Right cardiac atrium (tissue), 5 donors: ENCODE measurements at regions not wholly inside any gene's neighbourhood (a gene's known extent, or its start where the extent isn't known, plus 50 kb on each side); places are given as distances from the start of the nearest gene placed in this dataset.

Experiments used
- ATAC-seq, 2 donors: fragments of 200-7000 bp; cut with Tn5 transposase; one replicate each; pipeline versions ENCODE4 v1.8.0 to v1.9.1; 2020; ENCODE audit warnings: moderate library complexity in 2 of 2, mild to moderate bottlenecking in 1 of 2
- DNase-seq, 3 donors: peaks; one replicate each; pipeline ENCODE4 v3.0.0-alpha.2; 2020
- H3K27ac ChIP-seq: one replicate; pipeline ENCODE4 v1.5.1; 2013; ENCODE audit warnings: mild to moderate bottlenecking, low read length, control low read depth, moderate library complexity
- H3K27me3 ChIP-seq: one replicate; pipeline ENCODE4 v1.6.1; 2013; ENCODE audit not compliant: control insufficient read depth, insufficient read depth
- H3K4me1 ChIP-seq: one replicate; pipeline ENCODE4 v1.6.1; 2013; ENCODE audit warnings: low read length; ENCODE audit not compliant: control insufficient read depth, insufficient read depth
- H3K4me3 ChIP-seq: one replicate; pipeline ENCODE4 v1.5.1; 2013; ENCODE audit warnings: low read length, control low read depth
- H3K9me3 ChIP-seq: one replicate; pipeline ENCODE4 v1.6.1; 2013; ENCODE audit warnings: low read length; ENCODE audit not compliant: control insufficient read depth
- WGBS: extraction: QIAGEN DNeasy Blood & Tissue Kit; methylation state at CpG from one replicate; pipeline ENCODE4 v1.1.7; 2013; 5-methylcytosine and 5-hydroxymethylcytosine counted together
- intact Hi-C, 4 donors: fragments of 100-400 bp; cut with DNase I; formaldehyde crosslinking; loops; one replicate each; pipeline versions ENCODE4 v1.11.0 to v1.14.0; 2022 to 2023
- donor health status: healthy with polysubstance abuse.
- donor health status: DM: no; HTN: yes; CAD: no.
- donor health status: DM: no; HTN: no; CAD: no.
- donor health status: DM: no; HTN: yes; CAD: no; lungs with severe emphysema.
- donor health status: DM: yes; HTN: yes; CAD: no.

DNA sequence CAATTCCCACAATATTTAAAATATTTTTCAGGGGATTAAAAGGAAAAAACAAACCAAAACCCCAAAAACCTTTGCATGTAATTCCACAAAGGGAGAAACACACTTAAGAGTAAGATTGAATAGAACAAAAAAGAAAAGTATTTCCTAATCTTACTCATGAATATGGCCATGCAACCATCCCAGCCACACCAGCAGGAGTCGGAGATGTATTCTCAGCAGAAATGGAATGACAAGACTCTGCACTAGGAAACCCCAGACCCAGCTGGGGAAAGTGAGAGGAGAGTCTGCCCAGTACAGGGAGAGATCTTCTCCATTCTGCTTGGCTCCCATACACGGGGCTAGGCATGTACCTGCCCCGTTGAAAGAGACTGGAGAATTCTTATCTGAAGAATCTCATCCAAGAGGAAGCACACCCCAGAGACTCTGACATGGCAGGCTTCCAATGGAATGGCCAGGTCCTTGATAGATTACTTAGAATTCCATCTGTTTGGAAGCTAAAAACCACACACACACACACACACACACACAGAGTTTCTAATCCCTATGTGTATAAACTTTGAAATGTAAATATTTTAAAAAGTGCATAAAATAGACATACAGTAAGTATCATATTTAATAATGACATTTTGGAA lies 118.8 kb downstream of the GADD45G start:
- intact Hi-C loops: no loop called here
- whole genome bisulfite sequencing: 44% methylated on average over 3 of the region's 3 CpGs
- no peaks in the 10 kb centered on the region for H3K27me3 ChIP-seq
- H3K9me3 ChIP-seq: no peaks in the 10 kb centered on the region
- no peak for ATAC-seq
- no peak overlapping the region for H3K4me3 ChIP-seq
- DNase-seq: no peak
- no peaks in the 10 kb centered on the region for H3K4me1 ChIP-seq
- H3K27ac ChIP-seq: no peak overlapping the region

DNA sequence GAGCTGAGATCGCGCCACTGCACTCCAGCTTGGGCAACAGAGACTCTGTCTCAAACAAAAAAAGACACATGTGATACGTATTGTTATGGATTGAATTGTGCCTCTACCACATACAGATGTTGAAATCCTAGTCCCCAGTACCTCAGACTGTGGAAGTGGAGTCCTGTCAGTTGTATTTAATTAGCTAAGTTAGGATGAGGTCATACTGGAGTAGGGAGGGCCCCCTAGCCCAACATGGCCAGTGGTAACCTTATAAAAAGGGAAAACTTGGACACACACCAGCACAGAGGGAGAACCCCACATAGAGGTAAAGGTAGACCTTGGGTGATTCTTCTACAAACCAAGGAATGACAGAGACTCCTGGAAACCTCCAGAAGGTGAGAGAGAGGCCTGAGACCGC lies 119.8 kb downstream of the GADD45G start:
- H3K9me3 ChIP-seq: no peaks in the 10 kb centered on the region
- H3K27ac ChIP-seq: no peak overlapping the region
- no peak for DNase-seq
- intact Hi-C loops: no loop called here
- no peaks in the 10 kb centered on the region for H3K4me1 ChIP-seq
- no peak overlapping the region for H3K4me3 ChIP-seq
- 94% methylated on average over 4 of the region's 4 CpGs for WGBS
- ATAC-seq: no peak
- H3K27me3 ChIP-seq: no peaks in the 10 kb centered on the region

DNA sequence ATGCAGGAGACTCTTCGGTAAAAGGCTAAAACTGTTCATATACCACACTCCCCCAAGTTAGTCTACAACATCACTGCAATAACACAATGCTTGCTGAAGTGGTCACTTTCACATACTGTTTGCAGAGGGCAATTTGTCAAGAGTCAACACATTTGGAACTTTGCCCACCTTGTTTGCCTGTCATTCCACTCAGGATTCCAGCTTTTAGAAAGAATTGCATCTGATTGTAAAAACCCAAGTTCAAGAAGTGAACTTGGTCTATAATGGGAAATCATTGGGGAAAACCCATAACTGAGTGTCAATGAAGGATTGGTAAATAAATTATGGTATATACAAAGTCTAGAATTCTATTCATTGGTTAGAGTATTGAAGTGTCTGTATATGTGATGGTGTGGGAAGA lies 120.5 kb downstream of the GADD45G start:
- Histone ChIP-seq H3K27me3 (no peaks in the 10 kb centered on the region), H3K4me1 (no peaks in the 10 kb centered on the region), H3K27ac (no peak overlapping the region), H3K4me3 (no peak overlapping the region), H3K9me3 (no peaks in the 10 kb centered on the region)
- ATAC-seq: no peak
- intact Hi-C loops: no loop called here
- no peak for DNase-seq
- 98% methylated on average over 1 of the region's 1 CpG for WGBS

DNA sequence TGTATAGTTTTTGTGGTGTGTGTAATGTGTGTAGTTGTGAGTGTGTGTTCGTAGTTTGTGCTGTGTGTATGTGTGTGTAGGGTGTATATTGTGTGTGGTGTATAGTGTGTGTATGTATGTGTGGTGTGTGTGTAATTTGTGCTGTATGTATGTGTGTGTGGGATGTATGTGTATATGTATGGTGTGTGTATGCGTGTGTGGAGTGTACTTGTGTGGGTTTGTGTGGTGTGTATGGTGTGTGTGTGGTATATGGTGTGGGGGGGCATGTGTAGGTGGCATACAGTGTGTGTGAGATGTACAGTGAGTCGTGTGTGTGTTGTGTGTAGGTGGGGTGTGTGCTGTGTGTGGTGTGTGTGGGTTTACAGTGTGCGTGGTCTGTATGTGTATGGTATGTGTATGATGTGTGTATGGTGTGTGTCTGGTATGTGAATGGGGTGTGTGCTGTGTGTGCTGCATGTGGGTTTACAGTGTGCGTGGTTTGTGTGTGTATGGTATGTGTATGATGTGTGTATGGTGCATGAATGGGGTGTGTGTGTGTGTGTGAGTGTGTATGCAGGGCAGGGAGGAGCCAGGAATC lies 125.2 kb downstream of the GADD45G start:
- no peaks in the 10 kb centered on the region for H3K27me3 ChIP-seq
- ATAC-seq: peak in 1 of 2 donors; percentile 16
- no peak overlapping the region for H3K27ac ChIP-seq
- WGBS: 87% methylated on average over 5 of the region's 5 CpGs
- intact Hi-C loops: no loop called here
- no peaks in the 10 kb centered on the region for H3K9me3 ChIP-seq
- H3K4me1 ChIP-seq: peaks cover 11% of the 10 kb centered on the region
- no peak overlapping the region for H3K4me3 ChIP-seq
- DNase-seq: no peak

DNA sequence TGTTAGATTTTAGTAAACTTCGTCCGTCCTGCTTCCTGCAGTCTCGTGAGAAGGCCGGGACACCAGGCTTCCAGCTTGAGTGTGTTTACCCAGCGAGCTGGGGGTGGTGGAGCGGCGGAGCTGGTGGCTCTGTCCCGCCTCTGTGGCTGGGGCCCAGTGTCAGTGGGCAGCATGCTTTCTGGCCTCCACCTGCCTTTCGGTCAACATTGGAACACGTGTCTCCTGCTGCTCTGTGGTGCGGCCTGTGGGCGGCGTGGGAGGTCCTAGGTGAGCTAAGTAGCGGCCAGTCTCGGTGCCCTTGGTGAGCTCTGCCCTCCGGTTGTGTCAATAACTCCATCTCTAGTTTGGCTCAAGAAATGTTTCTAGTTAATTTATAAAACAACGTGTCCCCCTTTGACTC lies 125.9 kb downstream of the GADD45G start:
- Histone ChIP-seq H3K27ac (no peak overlapping the region), H3K4me3 (no peak overlapping the region), H3K9me3 (no peaks in the 10 kb centered on the region), H3K4me1 (peaks cover 11% of the 10 kb centered on the region), H3K27me3 (no peaks in the 10 kb centered on the region)
- DNase-seq (no peak), ATAC-seq (no peak)
- WGBS: 94% methylated on average over 17 of the region's 17 CpGs
- intact Hi-C loops: no loop called here

DNA sequence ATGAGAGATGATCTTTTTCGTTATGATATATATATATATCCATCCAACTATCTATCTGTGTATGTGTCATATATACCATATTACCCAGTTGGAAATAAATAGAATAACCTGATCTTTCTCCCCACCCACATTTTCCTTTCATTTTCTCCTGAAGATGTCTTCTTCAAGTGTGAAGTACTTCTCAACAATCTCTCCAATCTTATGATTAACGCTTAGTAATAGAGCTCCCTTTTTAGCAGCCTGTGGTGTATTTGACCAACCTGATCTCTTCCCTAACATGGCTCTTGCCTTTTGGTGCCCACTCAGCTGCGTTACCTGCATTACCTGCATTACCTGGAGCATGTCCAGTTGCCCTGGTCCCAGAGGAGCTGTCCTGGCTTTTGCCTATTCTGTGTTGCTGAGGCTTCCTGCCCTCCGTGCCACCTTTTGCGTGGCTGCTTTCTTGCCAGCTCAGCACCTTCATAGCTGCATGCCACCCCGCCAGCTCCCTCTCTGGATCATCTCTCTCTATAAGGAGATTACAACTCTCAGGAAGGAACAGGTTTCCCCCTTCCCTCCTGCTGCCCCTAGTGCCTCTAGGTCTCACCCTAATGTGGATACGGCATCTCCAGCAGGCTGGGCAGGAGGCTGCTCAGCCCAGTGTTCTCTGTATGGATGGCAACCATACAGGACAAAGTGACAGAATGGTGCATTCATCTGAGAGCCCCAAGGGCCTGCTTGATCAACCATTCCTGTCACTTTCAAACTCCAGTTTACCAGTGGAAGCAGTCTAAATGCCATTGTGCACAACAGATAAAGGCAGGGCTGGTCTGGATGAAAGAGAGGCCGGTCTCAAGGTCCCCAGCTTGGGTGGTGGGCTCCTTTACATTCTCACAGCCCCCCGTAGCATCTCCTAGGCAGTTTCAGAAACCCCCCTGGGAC lies 126.7 kb downstream of the GADD45G start:
- H3K4me1 ChIP-seq: peaks cover 11% of the 10 kb centered on the region
- intact Hi-C loops: no loop called here
- DNase-seq (no peak), ATAC-seq (no peak)
- WGBS: 77% methylated on average over 9 of the region's 9 CpGs
- H3K27ac ChIP-seq: peak overlapping the region; percentile 46
- no peaks in the 10 kb centered on the region for H3K27me3 ChIP-seq
- H3K9me3 ChIP-seq: no peaks in the 10 kb centered on the region
- H3K4me3 ChIP-seq: no peak overlapping the region

DNA sequence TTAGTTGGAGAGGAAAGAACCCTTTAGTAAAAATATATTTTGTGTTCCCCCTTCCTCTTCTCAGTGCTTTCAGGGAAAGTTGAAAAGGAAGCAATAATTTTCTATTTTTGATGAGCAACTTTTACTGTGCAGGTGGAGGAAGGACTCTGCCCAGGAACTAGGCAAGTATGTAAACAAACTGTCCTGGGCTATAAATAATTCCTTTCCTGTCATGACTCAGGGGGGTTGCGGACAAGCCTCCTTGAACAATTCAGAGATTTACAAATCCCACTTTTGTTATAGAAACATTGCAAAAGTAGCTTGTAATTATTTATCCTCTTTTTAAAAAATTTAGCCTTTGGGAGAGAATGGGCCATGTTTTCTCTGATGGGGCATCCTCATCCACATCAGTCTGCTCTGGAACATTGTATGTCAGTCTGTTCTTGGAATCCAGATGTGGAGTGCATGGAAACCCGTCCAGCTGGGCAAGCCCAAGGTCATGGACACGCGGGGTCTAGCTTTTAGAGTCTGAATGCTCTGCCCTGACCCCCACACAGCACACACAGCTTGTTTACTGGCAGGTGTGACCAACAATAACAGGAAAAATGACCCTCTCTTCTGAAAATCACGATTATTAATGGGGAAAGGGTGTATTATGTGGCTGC lies 127.6 kb downstream of the GADD45G start:
- peak; percentile 29 to 54 for ATAC-seq
- Histone ChIP-seq H3K27me3 (no peaks in the 10 kb centered on the region), H3K4me3 (no peak overlapping the region), H3K4me1 (peaks cover 11% of the 10 kb centered on the region), H3K27ac (peak overlapping the region; percentile 6), H3K9me3 (no peaks in the 10 kb centered on the region)
- WGBS: 30% methylated on average over 5 of the region's 5 CpGs
- no peak for DNase-seq
- intact Hi-C loops: no loop called here

DNA sequence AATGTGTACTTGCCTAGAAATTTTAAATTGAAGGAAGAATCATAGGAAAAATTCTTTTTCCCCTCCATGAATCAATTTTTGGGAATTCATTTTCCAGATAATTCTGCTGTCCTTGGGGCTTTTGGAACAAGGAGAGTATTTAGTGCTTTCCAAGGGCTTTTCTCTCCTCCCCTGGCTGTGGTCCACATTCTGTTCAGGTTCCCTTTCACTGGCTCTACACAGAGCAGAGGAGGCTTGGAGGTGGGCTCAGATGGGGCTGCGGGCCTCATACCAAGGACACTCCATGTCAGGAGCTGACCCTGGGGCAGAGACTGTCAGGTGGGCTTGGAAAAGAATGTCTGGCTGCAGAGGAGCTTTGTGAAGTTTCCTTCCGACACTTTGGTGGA lies 128.1 kb downstream of the GADD45G start:
- Histone ChIP-seq H3K27me3 (no peaks in the 10 kb centered on the region), H3K4me3 (no peak overlapping the region), H3K9me3 (no peaks in the 10 kb centered on the region), H3K27ac (no peak overlapping the region), H3K4me1 (peaks cover 12% of the 10 kb centered on the region)
- 89% methylated on average over 2 of the region's 2 CpGs for whole genome bisulfite sequencing
- DNase-seq (no peak), ATAC-seq (peak; percentile 22 to 62)
- intact Hi-C loops: no loop called here

DNA sequence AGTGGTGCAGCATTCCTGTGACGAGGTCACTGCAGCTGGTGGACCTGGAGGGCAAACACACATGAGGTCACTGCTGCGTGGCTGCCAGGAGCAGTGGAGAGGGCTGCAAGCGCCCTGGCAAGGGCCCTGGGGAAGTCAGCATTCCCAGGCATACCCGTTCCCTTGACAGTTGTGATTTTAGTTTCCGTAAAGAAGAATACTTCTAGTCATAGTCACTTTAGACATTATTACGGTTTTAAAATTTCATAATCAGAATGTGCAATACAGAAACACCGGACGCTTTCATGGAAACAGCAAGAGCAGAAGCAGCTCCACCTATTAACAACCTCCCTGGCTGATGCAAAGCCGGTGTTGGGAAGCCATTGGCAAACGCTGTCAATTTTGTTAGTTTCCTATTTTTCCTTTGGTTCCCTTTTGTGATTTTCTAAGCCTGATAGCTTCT lies 129.8 kb downstream of the GADD45G start:
- Histone ChIP-seq H3K27ac (no peak overlapping the region), H3K9me3 (no peaks in the 10 kb centered on the region), H3K27me3 (no peaks in the 10 kb centered on the region), H3K4me1 (peaks cover 13% of the 10 kb centered on the region), H3K4me3 (no peak overlapping the region)
- DNase-seq: peak; percentile 54 to 73 (median 68)
- 63% methylated on average over 10 of the region's 10 CpGs for WGBS
- peak in 1 of 2 donors; percentile 47 for ATAC-seq
- intact Hi-C loops: no loop called here

DNA sequence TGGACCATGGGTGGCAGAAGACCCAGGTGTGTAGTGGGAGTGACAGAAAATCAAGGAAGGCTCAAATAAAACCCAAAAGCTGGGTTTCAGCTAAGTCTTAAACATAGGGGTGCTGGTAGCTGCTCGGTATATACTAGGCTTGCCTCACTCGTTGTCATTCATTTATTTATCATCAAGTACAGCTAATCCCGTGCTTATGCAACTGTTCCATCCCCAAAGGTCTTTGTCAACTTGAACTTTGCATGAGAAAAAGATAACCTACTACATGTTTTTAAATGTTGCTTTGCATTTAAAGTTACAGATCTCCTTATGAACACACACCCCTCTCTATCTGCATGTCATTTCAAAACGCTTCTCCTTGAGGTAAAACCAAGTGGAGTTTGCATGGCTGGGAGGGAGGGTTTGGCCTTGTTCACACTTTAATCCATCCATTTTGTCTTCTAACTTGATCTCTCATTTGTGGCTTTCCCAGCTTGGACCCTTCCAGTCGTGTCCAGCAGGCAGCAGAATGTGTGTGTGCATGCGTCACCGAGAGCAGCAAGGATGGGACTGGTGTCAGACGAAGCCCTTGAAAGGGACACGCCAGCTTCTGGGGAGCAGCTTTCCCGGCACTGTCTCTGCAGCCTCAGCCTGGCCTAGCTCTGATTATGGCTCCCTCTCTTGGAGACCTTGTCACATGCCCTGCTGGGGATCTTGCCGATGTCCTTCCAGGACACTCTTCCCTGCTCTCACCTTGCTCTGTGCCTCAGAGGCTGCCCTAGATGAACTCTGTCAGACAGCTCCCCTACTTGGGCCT lies 133.5 kb downstream of the GADD45G start:
- H3K4me3 ChIP-seq: no peak overlapping the region
- H3K9me3 ChIP-seq: no peaks in the 10 kb centered on the region
- DNase-seq (no peak), ATAC-seq (peak; percentile 42 to 59)
- H3K27ac ChIP-seq: no peak overlapping the region
- intact Hi-C loops: no loop called here
- WGBS: 61% methylated on average over 11 of the region's 11 CpGs
- no peaks in the 10 kb centered on the region for H3K27me3 ChIP-seq
- peaks cover 4% of the 10 kb centered on the region for H3K4me1 ChIP-seq
